ENCODE measurements at regions not wholly inside any gene's neighbourhood (a gene's known extent, or its start where the extent isn't known, plus 50 kb on each side); places are given as distances from the start of the nearest gene placed in this dataset.

DNA sequence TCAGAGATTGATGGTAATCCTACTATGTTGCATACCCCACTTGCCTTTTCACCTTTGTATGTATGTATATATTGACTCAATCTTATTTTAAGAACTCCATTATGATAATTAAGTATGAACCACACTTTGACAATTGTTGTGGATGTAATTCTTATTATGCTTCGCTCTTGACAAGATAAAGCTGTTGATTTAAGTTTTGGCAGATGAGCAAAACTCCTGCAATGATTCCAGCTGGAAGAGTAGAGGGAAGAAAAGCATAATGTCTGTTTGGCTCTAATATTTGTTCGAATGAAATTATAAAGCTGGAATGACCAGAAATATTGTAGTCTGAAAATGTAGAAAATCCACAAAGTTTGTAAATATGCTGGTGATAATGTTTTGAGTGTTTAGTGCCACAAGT is 83.8 kb upstream of the AKR1E2 start:
- intact Hi-C loops (cut with DNase I), result no loop called here
- no peak for DNase-seq
- WGBS, 3 donors, result 6 to 20% (median 8%) methylated on average over 2 of the region's 2 CpGs
- Histone ChIP-seq H3K4me1 (ENCODE audit: insufficient read depth) (no peaks in the 10 kb centered on the region), H3K9me3 (no peaks in the 10 kb centered on the region), H3K27me3 (no peaks in the 10 kb centered on the region), H3K27ac (no peak overlapping the region), H3K36me3 (no peaks in the 10 kb centered on the region), H3K4me3 (no peak overlapping the region)
- TF ChIP-seq, protein P1, sequence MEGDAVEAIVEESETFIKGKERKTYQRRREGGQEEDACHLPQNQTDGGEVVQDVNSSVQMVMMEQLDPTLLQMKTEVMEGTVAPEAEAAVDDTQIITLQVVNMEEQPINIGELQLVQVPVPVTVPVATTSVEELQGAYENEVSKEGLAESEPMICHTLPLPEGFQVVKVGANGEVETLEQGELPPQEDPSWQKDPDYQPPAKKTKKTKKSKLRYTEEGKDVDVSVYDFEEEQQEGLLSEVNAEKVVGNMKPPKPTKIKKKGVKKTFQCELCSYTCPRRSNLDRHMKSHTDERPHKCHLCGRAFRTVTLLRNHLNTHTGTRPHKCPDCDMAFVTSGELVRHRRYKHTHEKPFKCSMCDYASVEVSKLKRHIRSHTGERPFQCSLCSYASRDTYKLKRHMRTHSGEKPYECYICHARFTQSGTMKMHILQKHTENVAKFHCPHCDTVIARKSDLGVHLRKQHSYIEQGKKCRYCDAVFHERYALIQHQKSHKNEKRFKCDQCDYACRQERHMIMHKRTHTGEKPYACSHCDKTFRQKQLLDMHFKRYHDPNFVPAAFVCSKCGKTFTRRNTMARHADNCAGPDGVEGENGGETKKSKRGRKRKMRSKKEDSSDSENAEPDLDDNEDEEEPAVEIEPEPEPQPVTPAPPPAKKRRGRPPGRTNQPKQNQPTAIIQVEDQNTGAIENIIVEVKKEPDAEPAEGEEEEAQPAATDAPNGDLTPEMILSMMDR (IDR thresholded peaks at IDR 0.05), result no peak
- TF ChIP-seq POLR2A (IDR thresholded peaks at IDR 0.05) (no peak), EP300 (IDR thresholded peaks at IDR 0.05) (no peak)

DNA sequence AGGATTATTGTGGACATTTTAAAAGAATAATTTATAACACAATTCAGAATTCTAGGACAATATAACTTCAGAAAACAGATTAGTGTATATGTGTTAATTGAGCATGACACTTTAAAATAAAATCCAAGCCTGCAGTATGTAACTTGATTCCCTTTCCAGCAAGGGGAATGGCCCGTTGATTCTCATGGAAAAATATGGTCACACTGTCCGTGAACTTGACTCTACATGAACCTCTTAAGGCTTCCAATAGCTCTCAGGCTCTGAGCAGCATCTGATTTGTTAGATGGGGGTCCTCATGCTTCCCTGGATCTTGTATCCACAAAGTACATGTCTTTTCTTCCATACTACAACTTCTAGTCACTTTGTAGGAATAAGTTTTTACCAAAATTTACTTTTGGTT is 85.5 kb upstream of the AKR1E2 start:
- 14 to 28% (median 20%) methylated on average over 2 of the region's 2 CpGs for WGBS, 3 donors
- peak in 1 of 5 donors; percentile 25 for DNase-seq
- no peak overlapping the region for H3K4me3 ChIP-seq
- H3K4me1 ChIP-seq (ENCODE audit: insufficient read depth), result no peaks in the 10 kb centered on the region
- H3K9me3 ChIP-seq, result no peaks in the 10 kb centered on the region
- intact Hi-C loops (cut with DNase I), result no loop called here
- H3K36me3 ChIP-seq, result no peaks in the 10 kb centered on the region
- no peak for TF ChIP-seq POLR2A (IDR thresholded peaks at IDR 0.05)
- H3K27ac ChIP-seq, result no peak overlapping the region
- no peaks in the 10 kb centered on the region for H3K27me3 ChIP-seq

DNA sequence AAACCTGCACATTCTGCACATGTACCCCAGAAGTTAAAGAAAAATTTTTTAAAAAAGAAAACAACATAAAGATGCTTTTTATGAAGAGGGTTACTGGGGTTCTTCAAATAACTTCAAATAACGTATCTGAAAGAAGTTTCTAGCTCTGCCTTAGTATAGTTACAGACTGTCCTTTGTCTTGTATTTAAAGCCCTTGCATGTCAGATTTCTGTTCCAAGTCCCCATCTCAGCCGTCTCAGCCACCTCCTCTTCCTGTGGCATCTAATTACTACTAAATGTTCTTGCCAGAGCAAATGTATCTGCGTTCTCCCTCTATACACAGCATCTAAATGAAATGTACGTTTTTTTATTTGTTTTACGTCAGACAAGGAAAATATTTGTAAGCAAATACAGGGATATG is 89.4 kb upstream of the AKR1E2 start:
- TF ChIP-seq POLR2A (IDR thresholded peaks at IDR 0.05), result no peak
- Histone ChIP-seq H3K4me3 (no peak overlapping the region), H3K9me3 (no peaks in the 10 kb centered on the region), H3K27ac (no peak overlapping the region), H3K27me3 (no peaks in the 10 kb centered on the region), H3K4me1 (ENCODE audit: insufficient read depth) (no peaks in the 10 kb centered on the region), H3K36me3 (no peaks in the 10 kb centered on the region)
- intact Hi-C loops (cut with DNase I), result no loop called here
- 65 to 66% (median 65%) methylated on average over 5 of the region's 5 CpGs for WGBS, 3 donors
- no peak for DNase-seq

DNA sequence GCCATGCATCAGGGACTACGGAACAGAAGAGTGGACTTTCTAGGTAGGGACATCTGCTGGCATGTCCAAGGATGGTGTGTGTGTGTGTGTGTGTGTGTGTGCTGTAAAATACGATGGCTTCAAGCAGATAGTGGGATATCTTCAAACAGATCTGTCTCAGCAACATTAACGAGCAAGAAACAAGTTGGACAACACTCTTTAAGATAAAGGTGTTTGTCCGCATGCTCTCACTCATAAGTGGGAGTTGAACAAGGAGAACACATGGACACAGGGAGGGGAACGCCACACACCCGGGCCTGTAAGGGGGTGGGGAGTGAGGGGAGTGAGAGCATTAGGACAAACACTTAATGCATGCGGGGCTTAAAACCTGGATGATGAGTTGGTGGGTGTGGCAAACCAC is 89.8 kb upstream of the AKR1E2 start:
- intact Hi-C loops (cut with DNase I), result no loop called here
- H3K9me3 ChIP-seq, result no peaks in the 10 kb centered on the region
- no peaks in the 10 kb centered on the region for H3K4me1 ChIP-seq (ENCODE audit: insufficient read depth)
- no peaks in the 10 kb centered on the region for H3K27me3 ChIP-seq
- DNase-seq, result no peak
- H3K36me3 ChIP-seq, result no peaks in the 10 kb centered on the region
- no peak overlapping the region for H3K27ac ChIP-seq
- TF ChIP-seq, protein P1 (IDR thresholded peaks at IDR 0.05), result no peak
- TF ChIP-seq EP300 (IDR thresholded peaks at IDR 0.05), result no peak
- TF ChIP-seq POLR2A (IDR thresholded peaks at IDR 0.05), result no peak
- no peak overlapping the region for H3K4me3 ChIP-seq
- WGBS, 3 donors, result 63 to 67% (median 67%) methylated on average over 7 of the region's 7 CpGs

DNA sequence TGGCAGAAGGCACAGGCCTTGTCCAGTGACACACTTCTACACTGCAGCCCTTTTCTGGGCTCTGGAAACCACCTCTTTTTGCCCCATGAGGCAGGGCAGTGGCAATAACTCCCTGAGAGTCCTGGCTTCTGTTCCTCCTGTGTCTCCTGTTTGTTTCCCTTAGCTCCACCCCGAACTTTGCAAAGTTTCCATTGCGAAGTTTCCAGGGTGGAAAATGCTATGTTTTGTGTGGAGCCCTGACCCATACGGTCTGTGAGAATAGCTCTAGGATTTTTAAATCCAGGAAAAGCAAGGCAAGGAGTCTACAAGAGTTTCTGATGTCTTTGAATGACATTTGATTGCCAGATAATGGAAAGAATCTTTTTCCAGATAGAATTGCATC is 92.2 kb upstream of the AKR1E2 start:
- no peak for DNase-seq
- TF ChIP-seq, protein P1 (IDR thresholded peaks at IDR 0.05), result no peak
- no peak for TF ChIP-seq EP300 (IDR thresholded peaks at IDR 0.05)
- TF ChIP-seq POLR2A (IDR thresholded peaks at IDR 0.05), result no peak
- Histone ChIP-seq H3K4me1 (ENCODE audit: insufficient read depth) (no peaks in the 10 kb centered on the region), H3K4me3 (no peak overlapping the region), H3K27me3 (no peaks in the 10 kb centered on the region), H3K36me3 (no peaks in the 10 kb centered on the region), H3K27ac (no peak overlapping the region), H3K9me3 (no peaks in the 10 kb centered on the region)
- intact Hi-C loops (cut with DNase I), result no loop called here
- WGBS, 3 donors, result 87 to 89% (median 88%) methylated on average over 3 of the region's 3 CpGs
